IMR-90 (cell line): ENCODE measurements at regions not wholly inside any gene's neighbourhood (a gene's known extent, or its start where the extent isn't known, plus 50 kb on each side); places are given as distances from the start of the nearest gene placed in this dataset.

ENCODE experiments used
- ATAC-seq: fragments of 200-7000 bp; cut with Tn5 transposase; 2 replicates; pipeline ENCODE4 v1.9.1; 2020; ENCODE audit warnings: low read depth, mild to moderate bottlenecking, moderate library complexity
- BruUV-seq: library from RNA; stranded (reverse); fragments of 400-500 nt; replicated peaks from 2 replicates; lab custom pipeline; 2021; lab: Mats Ljungman, UMichigan
- CTCF ChIA-PET: fragments of 300-600 bp; formaldehyde crosslinking; extraction: SDS; loops from one replicate; lab custom pipeline; 2021; ENCODE audit warnings: antibody characterized with exemption; lab: Yijun Ruan, JAX
- POLR2A ChIA-PET: fragments of 300-600 bp; sonication (Branson Sonifier 250); formaldehyde crosslinking; loops from one replicate; lab custom pipeline; 2022; ENCODE audit warnings: antibody characterized with exemption; ENCODE audit not compliant: unreplicated experiment; lab: Charles Lee
- DNase-seq: peaks from one replicate; pipeline ENCODE4 v3.0.0; 2013
- H2AFZ ChIP-seq: replicated peaks from 2 replicates; pipeline ENCODE3; 2013; ENCODE audit warnings: low read length, mild to moderate bottlenecking; ENCODE audit not compliant: poor library complexity
- H2AK5ac ChIP-seq: 2 replicates; pipeline ENCODE4 v1.6.1; 2013; ENCODE audit warnings: low read depth, low read length, inconsistent platforms
- H2AK9ac ChIP-seq: replicated peaks from 2 replicates; pipeline ENCODE3; 2013; ENCODE audit warnings: mild to moderate bottlenecking, low read depth, low read length, moderate library complexity; ENCODE audit not compliant: poor library complexity
- H2BK120ac ChIP-seq: 2 replicates; pipeline ENCODE4 v1.6.1; 2013; ENCODE audit warnings: low read depth, low read length, inconsistent platforms
- H2BK15ac ChIP-seq: 3 replicates; pipeline ENCODE4 v1.6.1; 2013; ENCODE audit warnings: low read depth, low read length, inconsistent platforms
- H2BK20ac ChIP-seq: 2 replicates; pipeline ENCODE4 v1.6.1; 2013; ENCODE audit warnings: low read depth, mild to moderate bottlenecking, inconsistent platforms, low read length, moderate library complexity
- H2BK5ac ChIP-seq: 2 replicates; pipeline ENCODE4 v1.6.1; 2013; ENCODE audit warnings: mild to moderate bottlenecking, low read depth, low read length, inconsistent platforms; ENCODE audit not compliant: poor library complexity, severe bottlenecking
- H3K14ac ChIP-seq: replicated peaks from 2 replicates; pipeline ENCODE4 v1.6.1; 2013; ENCODE audit warnings: low read depth, low read length, inconsistent platforms
- H3K18ac ChIP-seq: 2 replicates; pipeline ENCODE4 v1.6.1; 2013; ENCODE audit warnings: low read depth, low read length, control low read depth
- H3K23ac ChIP-seq: 2 replicates; pipeline ENCODE4 v1.6.1; 2013; ENCODE audit warnings: low read depth, low read length, inconsistent platforms
- H3K27ac ChIP-seq: 2 replicates; pipeline ENCODE4 v1.5.1; 2013; ENCODE audit warnings: mild to moderate bottlenecking, control low read depth, low read length; ENCODE audit not compliant: insufficient read depth
- H3K27me3 ChIP-seq: 2 replicates; pipeline ENCODE4 v1.6.1; 2013; ENCODE audit warnings: low read length; ENCODE audit not compliant: control insufficient read depth, insufficient read depth
- H3K36me3 ChIP-seq: 2 replicates; pipeline ENCODE4 v1.6.1; 2013; ENCODE audit warnings: low read length, mixed read lengths; ENCODE audit not compliant: control insufficient read depth, insufficient read depth
- H3K4ac ChIP-seq: 2 replicates; pipeline ENCODE4 v1.6.1; 2013; ENCODE audit warnings: low read depth, low read length, inconsistent platforms
- H3K4me1 ChIP-seq: 2 replicates; pipeline ENCODE4 v1.6.1; 2013; ENCODE audit warnings: low read length, mixed read lengths; ENCODE audit not compliant: control insufficient read depth, insufficient read depth
- H3K4me2 ChIP-seq: 2 replicates; pipeline ENCODE4 v1.6.1; 2013; ENCODE audit warnings: low read depth, mild to moderate bottlenecking, control low read depth, low read length, moderate library complexity
- H3K4me3 ChIP-seq: 2 replicates; pipeline ENCODE4 v1.5.1; 2013; ENCODE audit warnings: low read depth, mild to moderate bottlenecking, control low read depth, low read length, moderate library complexity; ENCODE audit not compliant: insufficient read depth
- H3K56ac ChIP-seq: 2 replicates; pipeline ENCODE4 v1.6.1; 2013; ENCODE audit warnings: low read length, inconsistent platforms; ENCODE audit not compliant: insufficient read depth; ENCODE audit errors: extremely low read depth
- H3K79me1 ChIP-seq, 2 experiments: 2 replicates each; pipeline ENCODE4 v1.6.1; 2013; ENCODE audit warnings: low read length in 2 of 2, inconsistent platforms in 1 of 2, low read depth in 1 of 2
- H3K9ac ChIP-seq: 2 replicates; pipeline ENCODE4 v1.6.1; 2013; ENCODE audit warnings: low read depth, low read length, control low read depth
- H3K9me1 ChIP-seq: 2 replicates; pipeline ENCODE4 v1.6.1; 2013; ENCODE audit warnings: low read length, inconsistent platforms; ENCODE audit not compliant: insufficient read depth
- H3K9me3 ChIP-seq: 2 replicates; pipeline ENCODE4 v1.6.1; 2013; ENCODE audit warnings: low read length; ENCODE audit not compliant: control insufficient read depth, insufficient read depth
- H4K20me1 ChIP-seq: 2 replicates; pipeline ENCODE4 v1.6.1; 2013; ENCODE audit warnings: low read length, inconsistent platforms; ENCODE audit not compliant: insufficient read depth
- H4K5ac ChIP-seq: 2 replicates; pipeline ENCODE4 v1.6.1; 2013; ENCODE audit warnings: mild to moderate bottlenecking, low read depth, low read length, control low read depth
- H4K8ac ChIP-seq, 2 experiments: 2 replicates each; pipeline ENCODE4 v1.6.1; 2013; ENCODE audit warnings: low read depth in 2 of 2, low read length in 2 of 2, control low read depth in 1 of 2, inconsistent platforms in 1 of 2
- H4K91ac ChIP-seq: 2 replicates; pipeline ENCODE4 v1.6.1; 2013; ENCODE audit warnings: low read depth, low read length, inconsistent platforms; ENCODE audit not compliant: insufficient read depth
- BHLHE40 ChIP-seq: fragments of 150-350 bp; IDR thresholded peaks from 2 replicates; pipeline ENCODE4 v1.6.1; 2016; ENCODE audit warnings: mild to moderate bottlenecking, low read depth, low read length
- CEBPB ChIP-seq: IDR thresholded peaks from 2 replicates; pipeline ENCODE4 v1.6.1; 2012; ENCODE audit warnings: low read depth, low read length, improper control_type of control experiment
- CHD1 ChIP-seq: IDR thresholded peaks from 2 replicates; pipeline ENCODE4 v1.6.1; 2012; ENCODE audit warnings: low read depth, low read length, improper control_type of control experiment
- FOS ChIP-seq: fragments of 150-350 bp; IDR thresholded peaks from 2 replicates; pipeline ENCODE4 v1.6.1; 2016; ENCODE audit warnings: low read depth, low read length
- MAFK ChIP-seq: IDR thresholded peaks from 2 replicates; pipeline ENCODE4 v1.6.1; 2012; ENCODE audit warnings: low read depth, low read length, improper control_type of control experiment
- MAZ ChIP-seq: IDR thresholded peaks from 2 replicates; pipeline ENCODE4 v1.6.1; 2012; ENCODE audit warnings: low read depth, mild to moderate bottlenecking, low read length, improper control_type of control experiment, moderate library complexity, borderline replicate concordance
- MXI1 ChIP-seq: IDR thresholded peaks from 2 replicates; pipeline ENCODE4 v1.6.1; 2012; ENCODE audit warnings: low read depth, mild to moderate bottlenecking, low read length, moderate library complexity, borderline replicate concordance
- NFE2L2 ChIP-seq: fragments of 150-350 bp; IDR thresholded peaks from 2 replicates; pipeline ENCODE4 v1.6.1; 2016; ENCODE audit warnings: low read depth, mild to moderate bottlenecking, low read length
- POLR2A ChIP-seq: IDR thresholded peaks from 2 replicates; pipeline ENCODE4 v1.6.1; 2012; ENCODE audit warnings: mild to moderate bottlenecking, low read depth, low read length
- RAD21 ChIP-seq: IDR thresholded peaks from 2 replicates; pipeline ENCODE4 v1.6.1; 2012; ENCODE audit warnings: low read length, improper control_type of control experiment
- RCOR1 ChIP-seq: IDR thresholded peaks from 2 replicates; pipeline ENCODE4 v1.6.1; 2012; ENCODE audit warnings: mild to moderate bottlenecking, low read length, improper control_type of control experiment; ENCODE audit not compliant: insufficient replicate concordance
- RFX5 ChIP-seq: IDR thresholded peaks from 2 replicates; pipeline ENCODE4 v1.8.0; 2012; ENCODE audit warnings: low read depth, mild to moderate bottlenecking, low read length, moderate library complexity
- SMC3 ChIP-seq: fragments of 150-350 bp; IDR thresholded peaks from 2 replicates; pipeline ENCODE4 v1.6.1; 2016; ENCODE audit warnings: low read depth, mild to moderate bottlenecking, antibody characterized with exemption, low read length, moderate library complexity
- WGBS, 2 experiments: methylation state at CpG; one replicate each; pipeline versions ENCODE4 v1.1.5 to v1.1.7; 2013; ENCODE audit warnings: missing lambda C conversion rate in 2 of 2; ENCODE audit not compliant: insufficient read length in 1 of 2; ENCODE audit errors: extremely low coverage in 2 of 2; 5-methylcytosine and 5-hydroxymethylcytosine counted together
- dilution Hi-C: fragments of 300-500 bp; cut with HindIII; formaldehyde crosslinking; loops from one replicate; pipeline ENCODE4 v1.14.3; 2018; ENCODE audit warnings: low sequenced_read_pairs; ENCODE audit not compliant: unreplicated experiment
- in situ Hi-C: fragments of 300-500 bp; cut with MboI; formaldehyde crosslinking; loops from 3 replicates; pipeline ENCODE4 v1.14.3; 2019; ENCODE audit warnings: low sequenced_read_pairs, inconsistent platforms, mixed read lengths
- intact Hi-C: fragments of 100-400 bp; cut with micrococcal nuclease; formaldehyde crosslinking; loops from 2 replicates; pipeline ENCODE4 v1.10.0; 2022
- TF ChIP-seq, protein P1 (sequence below): fragments of 150-350 bp; IDR thresholded peaks from 2 replicates; pipeline ENCODE4 v1.6.1; 2016; ENCODE audit warnings: low read depth, mild to moderate bottlenecking, low read length, moderate library complexity, borderline replicate concordance
- TF ChIP-seq, protein P2 (sequence below): conservative IDR thresholded peaks from 2 replicates; pipeline ENCODE4 v1.5.1; 2012; ENCODE audit warnings: mild to moderate bottlenecking, low read depth, low read length, improper control_type of control experiment
- TF ChIP-seq, protein P3 (sequence below): fragments of 150-350 bp; IDR thresholded peaks from 2 replicates; pipeline ENCODE4 v1.6.1; 2017; ENCODE audit warnings: mild to moderate bottlenecking, antibody characterized with exemption, low read length, low read depth

DNA sequence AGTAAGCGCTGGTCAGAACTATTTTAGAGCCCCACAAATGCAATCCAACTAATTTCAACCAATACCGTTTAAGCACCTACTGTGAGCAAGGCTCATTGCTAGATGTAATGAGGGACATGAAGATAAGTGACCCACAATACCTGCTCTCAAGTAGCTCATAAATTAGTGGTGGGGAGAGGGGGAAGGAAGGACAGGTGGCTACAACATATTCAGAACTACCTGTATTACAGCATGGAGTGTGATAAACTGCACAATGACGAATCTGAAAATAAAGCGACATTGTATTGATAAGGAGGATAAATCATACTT is 311.6 kb upstream of the DIAPH2 start:
- CTCF ChIA-PET: interaction anchor here (1.4 kb wide), 1 partner anchor 367 kb away, joined by 3 read pairs; no protein-coding TSS in a partner anchor
- intact Hi-C loops: loop anchor here (5.0 to 10.0 kb wide), 4 partner anchors 189 to 1312 kb away; no protein-coding TSS in a partner anchor
- H2BK15ac ChIP-seq: no peak overlapping the region

More for the DNA sequence above, 311.6 kb upstream of the DIAPH2 start:
- no peak overlapping the region for H3K4me3 ChIP-seq
- no peak overlapping the region for H3K4ac ChIP-seq
- TF ChIP-seq, protein P1, sequence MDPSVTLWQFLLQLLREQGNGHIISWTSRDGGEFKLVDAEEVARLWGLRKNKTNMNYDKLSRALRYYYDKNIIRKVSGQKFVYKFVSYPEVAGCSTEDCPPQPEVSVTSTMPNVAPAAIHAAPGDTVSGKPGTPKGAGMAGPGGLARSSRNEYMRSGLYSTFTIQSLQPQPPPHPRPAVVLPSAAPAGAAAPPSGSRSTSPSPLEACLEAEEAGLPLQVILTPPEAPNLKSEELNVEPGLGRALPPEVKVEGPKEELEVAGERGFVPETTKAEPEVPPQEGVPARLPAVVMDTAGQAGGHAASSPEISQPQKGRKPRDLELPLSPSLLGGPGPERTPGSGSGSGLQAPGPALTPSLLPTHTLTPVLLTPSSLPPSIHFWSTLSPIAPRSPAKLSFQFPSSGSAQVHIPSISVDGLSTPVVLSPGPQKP: no peak
- TF ChIP-seq FOS (no peak), MAZ (no peak), NFE2L2 (no peak), POLR2A (no peak), SMC3 (no peak), RCOR1 (no peak), CHD1 (no peak), MAFK (no peak), RAD21 (no peak), MXI1 (no peak), CEBPB (no peak), RFX5 (no peak), BHLHE40 (no peak)
- TF ChIP-seq, protein P2, sequence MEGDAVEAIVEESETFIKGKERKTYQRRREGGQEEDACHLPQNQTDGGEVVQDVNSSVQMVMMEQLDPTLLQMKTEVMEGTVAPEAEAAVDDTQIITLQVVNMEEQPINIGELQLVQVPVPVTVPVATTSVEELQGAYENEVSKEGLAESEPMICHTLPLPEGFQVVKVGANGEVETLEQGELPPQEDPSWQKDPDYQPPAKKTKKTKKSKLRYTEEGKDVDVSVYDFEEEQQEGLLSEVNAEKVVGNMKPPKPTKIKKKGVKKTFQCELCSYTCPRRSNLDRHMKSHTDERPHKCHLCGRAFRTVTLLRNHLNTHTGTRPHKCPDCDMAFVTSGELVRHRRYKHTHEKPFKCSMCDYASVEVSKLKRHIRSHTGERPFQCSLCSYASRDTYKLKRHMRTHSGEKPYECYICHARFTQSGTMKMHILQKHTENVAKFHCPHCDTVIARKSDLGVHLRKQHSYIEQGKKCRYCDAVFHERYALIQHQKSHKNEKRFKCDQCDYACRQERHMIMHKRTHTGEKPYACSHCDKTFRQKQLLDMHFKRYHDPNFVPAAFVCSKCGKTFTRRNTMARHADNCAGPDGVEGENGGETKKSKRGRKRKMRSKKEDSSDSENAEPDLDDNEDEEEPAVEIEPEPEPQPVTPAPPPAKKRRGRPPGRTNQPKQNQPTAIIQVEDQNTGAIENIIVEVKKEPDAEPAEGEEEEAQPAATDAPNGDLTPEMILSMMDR: no peak
- TF ChIP-seq, protein P3, sequence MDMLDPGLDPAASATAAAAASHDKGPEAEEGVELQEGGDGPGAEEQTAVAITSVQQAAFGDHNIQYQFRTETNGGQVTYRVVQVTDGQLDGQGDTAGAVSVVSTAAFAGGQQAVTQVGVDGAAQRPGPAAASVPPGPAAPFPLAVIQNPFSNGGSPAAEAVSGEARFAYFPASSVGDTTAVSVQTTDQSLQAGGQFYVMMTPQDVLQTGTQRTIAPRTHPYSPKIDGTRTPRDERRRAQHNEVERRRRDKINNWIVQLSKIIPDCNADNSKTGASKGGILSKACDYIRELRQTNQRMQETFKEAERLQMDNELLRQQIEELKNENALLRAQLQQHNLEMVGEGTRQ: no peak
- H2AK9ac ChIP-seq: no peak overlapping the region
- H2AK5ac ChIP-seq: no peak overlapping the region
- H3K4me2 ChIP-seq: no peak overlapping the region
- POLR2A ChIA-PET: no interaction called here
- H2BK20ac ChIP-seq: no peak overlapping the region
- H3K27me3 ChIP-seq: no peaks in the 10 kb centered on the region
- in situ Hi-C loops (no loop called here), dilution Hi-C loops (no loop called here)
- no peak overlapping the region for H3K27ac ChIP-seq
- no CpG with 5 or more reads among the region's 4 CpGs for WGBS, 2 experiments
- no peak overlapping the region for H4K91ac ChIP-seq
- H3K23ac ChIP-seq: no peak overlapping the region
- no peak for DNase-seq
- H3K14ac ChIP-seq: no peak overlapping the region
- H2BK5ac ChIP-seq: no peak overlapping the region
- BruUV-seq: no TSS peak
- H3K9me3 ChIP-seq: no peaks in the 10 kb centered on the region
- H2BK120ac ChIP-seq: no peak overlapping the region
- H2AFZ ChIP-seq: no peak overlapping the region
- no peaks in the 10 kb centered on the region for H3K9me1 ChIP-seq
- H3K4me1 ChIP-seq: peaks cover 3% of the 10 kb centered on the region; the same call in 1 of the 2 replicates
- no peak for ATAC-seq
- no peaks in the 10 kb centered on the region for H3K79me1 ChIP-seq
- H4K5ac ChIP-seq: no peak overlapping the region
- H3K56ac ChIP-seq: no peak overlapping the region
- H3K9ac ChIP-seq: no peak overlapping the region
- no peaks in the 10 kb centered on the region for H4K20me1 ChIP-seq
- H3K36me3 ChIP-seq: no peaks in the 10 kb centered on the region
- no peak overlapping the region for H3K18ac ChIP-seq
- no peak overlapping the region for H4K8ac ChIP-seq
